GM12878 (cell line): ENCODE measurements at regions not wholly inside any gene's neighbourhood (a gene's known extent, or its start where the extent isn't known, plus 50 kb on each side); places are given as distances from the start of the nearest gene placed in this dataset.

Experiments used
- ATAC-seq: fragments of 200-7000 bp; cut with Tn5 transposase; 3 replicates; pipeline ENCODE4 v1.9.1; 2020; ENCODE audit warnings: mild to moderate bottlenecking, moderate library complexity
- BruUV-seq: library from RNA; stranded (reverse); fragments of 400-500 nt; replicated peaks from 2 replicates; lab custom pipeline; 2021; lab: Mats Ljungman, UMichigan
- CTCF ChIA-PET: fragments of 300-600 bp; sonication (Branson Sonifier 250); formaldehyde crosslinking; extraction: SDS; loops from one replicate; lab custom pipeline; 2021; ENCODE audit warnings: inconsistent platforms; lab: Yijun Ruan, JAX
- POLR2A ChIA-PET: fragments of 350-600 bp; formaldehyde crosslinking; extraction: SDS; loops from one replicate; lab custom pipeline; 2021; ENCODE audit warnings: inconsistent platforms; lab: Charles Lee
- RAD21 ChIA-PET: fragments of 300-600 bp; sonication (Branson Sonifier 250); formaldehyde crosslinking; loops from one replicate; lab custom pipeline; 2023; ENCODE audit warnings: antibody characterized with exemption; ENCODE audit not compliant: unreplicated experiment; lab: Charles Lee
- SMC1A ChIA-PET: fragments of 300-600 bp; sonication (Branson Sonifier 250); formaldehyde crosslinking; loops from one replicate; lab custom pipeline; 2023; ENCODE audit not compliant: unreplicated experiment, uncharacterized antibody; lab: Charles Lee
- DNase-seq: peaks from one replicate; pipeline ENCODE4 v3.0.0-alpha.2; 2011; ENCODE audit warnings: low read depth, low spot score
- FAIRE-seq: peaks from 3 replicates; lab custom pipeline; 2011; peaks lifted over from hg19 to GRCh38; lab: Jason Lieb, UNC
- H2AFZ ChIP-seq: 2 replicates; pipeline ENCODE4 v1.6.0; 2011; ENCODE audit warnings: low read depth, low read length, control low read depth; ENCODE audit not compliant: control insufficient read depth
- H3K27ac ChIP-seq: 2 replicates; pipeline ENCODE4 v1.5.1; 2011; ENCODE audit warnings: control low read depth; ENCODE audit not compliant: control insufficient read depth, insufficient read depth
- H3K27me3 ChIP-seq, 2 experiments: replicated peaks in 1 of 2; 2 replicates each; pipeline versions ENCODE4 v1.6.0 to v1.6.1; 2011; ENCODE audit warnings: low read length in 1 of 2; ENCODE audit not compliant: control insufficient read depth in 2 of 2, insufficient read depth in 2 of 2
- H3K36me3 ChIP-seq, 2 experiments: 2 replicates each; pipeline ENCODE4 v1.5.1; 2011; ENCODE audit warnings: low read length in 1 of 2; ENCODE audit not compliant: control insufficient read depth in 2 of 2, insufficient read depth in 2 of 2
- H3K4me1 ChIP-seq: 2 replicates; pipeline ENCODE4 v1.6.1; 2011; ENCODE audit warnings: mild to moderate bottlenecking, low read length, moderate library complexity, mixed read lengths; ENCODE audit not compliant: control insufficient read depth, insufficient read depth
- H3K4me2 ChIP-seq: 2 replicates; pipeline ENCODE4 v1.6.0; 2011; ENCODE audit warnings: control low read depth; ENCODE audit not compliant: control insufficient read depth, insufficient read depth
- H3K4me3 ChIP-seq: fragments of 200-600 bp; sonication (generic); 2 replicates; pipeline ENCODE4 v1.5.1; 2016
- H3K79me2 ChIP-seq: 2 replicates; pipeline ENCODE4 v1.6.0; 2011; ENCODE audit warnings: low read length; ENCODE audit not compliant: control insufficient read depth, insufficient read depth
- H3K9ac ChIP-seq: 2 replicates; pipeline ENCODE4 v1.8.0; 2011; ENCODE audit warnings: low read length, control low read depth, mixed read lengths; ENCODE audit not compliant: control insufficient read depth, insufficient read depth
- H3K9me3 ChIP-seq: replicated peaks from 3 replicates; pipeline ENCODE4 v1.5.1; 2011; ENCODE audit warnings: mild to moderate bottlenecking, low read length; ENCODE audit not compliant: control insufficient read depth, insufficient read depth
- H4K20me1 ChIP-seq: 2 replicates; pipeline ENCODE4 v1.6.0; 2011; ENCODE audit not compliant: control insufficient read depth, insufficient read depth
- E4F1 ChIP-seq: fragments of 450-650 bp; IDR thresholded peaks from 2 replicates; pipeline ENCODE4 v1.6.1; 2018; ENCODE audit warnings: borderline replicate concordance, mild to moderate bottlenecking; ENCODE audit not compliant: partially characterized antibody
- IRF3 ChIP-seq: fragments of 450-650 bp; IDR thresholded peaks from 2 replicates; pipeline ENCODE4 v1.6.1; 2014; ENCODE audit warnings: mild to moderate bottlenecking
- JUND ChIP-seq: IDR thresholded peaks from 2 replicates; pipeline ENCODE4 v1.6.1; 2012; ENCODE audit warnings: low read depth, mild to moderate bottlenecking, low read length, improper control_type of control experiment, moderate library complexity
- MTA3 ChIP-seq: IDR thresholded peaks from 2 replicates; pipeline ENCODE4 v1.6.1; 2012; ENCODE audit warnings: low read length, inconsistent platforms, borderline replicate concordance
- POLR2A ChIP-seq: IDR thresholded peaks from 2 replicates; pipeline ENCODE4 v1.6.1; 2011; ENCODE audit warnings: low read depth, mild to moderate bottlenecking, low read length
- RAD51 ChIP-seq: fragments of 450-650 bp; IDR thresholded peaks from 2 replicates; pipeline ENCODE4 v1.6.1; 2016; ENCODE audit warnings: moderate library complexity, mild to moderate bottlenecking, inconsistent platforms
- RELA ChIP-seq: fragments of 450-650 bp; IDR thresholded peaks from 2 replicates; pipeline ENCODE4 v1.8.0; 2014; ENCODE audit warnings: borderline replicate concordance; ENCODE audit not compliant: partially characterized antibody
- RFX5 ChIP-seq: IDR thresholded peaks from 2 replicates; pipeline ENCODE4 v1.6.1; 2011; ENCODE audit warnings: low read depth, low read length, improper control_type of control experiment
- WGBS: methylation state at CpG from one replicate; pipeline ENCODE4 v1.1.6; 2016; ENCODE audit warnings: low lambda C conversion rate; ENCODE audit not compliant: insufficient replicate concordance, insufficient coverage; ENCODE audit errors: missing lambda C conversion rate; 5-methylcytosine and 5-hydroxymethylcytosine counted together
- in situ Hi-C: fragments of 300-500 bp; cut with MboI; formaldehyde crosslinking; loops from 9 replicates; pipeline ENCODE4 v1.14.3; 2018; ENCODE audit warnings: mixed read lengths
- intact Hi-C: fragments of 100-400 bp; cut with micrococcal nuclease; formaldehyde crosslinking; loops from one replicate; pipeline ENCODE4 v1.14.2; 2022; ENCODE audit not compliant: unreplicated experiment

- Histone ChIP-seq H3K79me2 (no peaks in the 10 kb centered on the region), H3K4me2 (no peak overlapping the region), H3K4me3 (no peak overlapping the region), H3K9ac (no peak overlapping the region), H3K36me3 (no peaks in the 10 kb centered on the region), H3K27me3 (peaks cover 0 to 3% of the 10 kb centered on the region in 2 experiments; a peak in 2 of 4 replicates), H3K27ac (no peak overlapping the region), H4K20me1 (no peaks in the 10 kb centered on the region), H3K4me1 (no peaks in the 10 kb centered on the region), H2AFZ (no peak overlapping the region), H3K9me3 (no peaks in the 10 kb centered on the region)
- POLR2A ChIA-PET: no interaction called here
- SMC1A ChIA-PET: no interaction called here
- BruUV-seq: no TSS peak
- intact Hi-C loops (no loop called here), in situ Hi-C loops (no loop called here)
- RAD21 ChIA-PET: no interaction called here
- no peak for TF ChIP-seq RELA
- TF ChIP-seq POLR2A: no peak
- TF ChIP-seq E4F1: no peak
- no peak for TF ChIP-seq RFX5
- no peak for TF ChIP-seq MTA3
- TF ChIP-seq RAD51: no peak
- TF ChIP-seq IRF3: no peak
- TF ChIP-seq JUND: no peak
- FAIRE-seq: no peak
- ATAC-seq: no peak
- CTCF ChIA-PET: no interaction called here
- DNase-seq: no peak
- WGBS: 73% methylated on average over 3 of the region's 3 CpGs
Measured at GRCh38 chr20:20802328-20802727, 89.9 kb upstream of the RALGAPA2 start.
